ENCODE measurements at regions not wholly inside any gene's neighbourhood (a gene's known extent, or its start where the extent isn't known, plus 50 kb on each side); places are given as distances from the start of the nearest gene placed in this dataset.

GRCh38 chr7:7051206-7051877, 131.0 kb upstream of the C1GALT1 start:
- DNase-seq (ENCODE audit: low read depth in 1 of 2, low spot score in 1 of 2) = peak in 1 of 2 experiments; percentile 6
- H3K27ac ChIP-seq = no peak overlapping the region
- ATAC-seq = 0 out of 6 replicates have a peak, but pooled peaks of 1 of the 2 experiments have one; percentile 37
- 40% methylated on average over 4 of the region's 4 CpGs for WGBS (ENCODE audit: missing lambda C conversion rate)
- no peaks in the 10 kb centered on the region; the same call in 2 of the 3 replicates for H3K9me3 ChIP-seq
- no peaks in the 10 kb centered on the region for H3K4me1 ChIP-seq
- no peak overlapping the region for H3K4me3 ChIP-seq
- no peak for TF ChIP-seq CEBPB (IDR thresholded peaks at IDR 0.05)
- ChIA-PET CTCF (interaction anchor here (0.9 kb wide), 1 partner anchor 13 kb away, joined by 3 read pairs; no protein-coding TSS in a partner anchor), POLR2A (no interaction called here)
- no peak for FAIRE-seq
- no peak overlapping the region for H3K4me2 ChIP-seq

GRCh38 chr7:7054252-7054830, 128.0 kb upstream of the C1GALT1 start:
- Histone ChIP-seq H3K9me3 (no peaks in the 10 kb centered on the region; the same call in 2 of the 3 replicates), H3K4me3 (no peak overlapping the region), H3K27ac (no peak overlapping the region), H3K4me2 (no peak overlapping the region), H3K4me1 (no peaks in the 10 kb centered on the region)
- CTCF ChIA-PET = no interaction called here
- DNase-seq (ENCODE audit: low read depth in 1 of 2, low spot score in 1 of 2) (no peak), ATAC-seq (no peak), FAIRE-seq (no peak)
- 30% methylated on average over 8 of the region's 8 CpGs for WGBS (ENCODE audit: missing lambda C conversion rate)
- POLR2A ChIA-PET = no interaction called here
- TF ChIP-seq FOSB (CRISPR knock-in tag; IDR thresholded peaks at IDR 0.05) (no peak), CEBPB (IDR thresholded peaks at IDR 0.05) (no peak), ZFP36 (IDR thresholded peaks at IDR 0.05; ENCODE audit: borderline replicate concordance, partially characterized antibody) (no peak)

GRCh38 chr7:7060828-7061599, 121.3 kb upstream of the C1GALT1 start:
- Histone ChIP-seq H3K9me3 (no peaks in the 10 kb centered on the region), H3K4me1 (no peaks in the 10 kb centered on the region), H3K27ac (no peak overlapping the region), H3K4me2 (no peak overlapping the region), H3K4me3 (no peak overlapping the region)
- ChIA-PET CTCF (no interaction called here), POLR2A (no interaction called here)
- 72% methylated on average over 10 of the region's 10 CpGs for WGBS (ENCODE audit: missing lambda C conversion rate)
- no peak for ATAC-seq
- TF ChIP-seq EHF (CRISPR knock-in tag; IDR thresholded peaks at IDR 0.05) = no peak
- TF ChIP-seq HEYL (CRISPR knock-in tag; IDR thresholded peaks at IDR 0.05) = no peak
- TF ChIP-seq MAX (IDR thresholded peaks at IDR 0.05) = no peak
- TF ChIP-seq CHD2 (IDR thresholded peaks at IDR 0.05; ENCODE audit: low read length, partially characterized antibody) = no peak
- TF ChIP-seq SMC3 (IDR thresholded peaks at IDR 0.05) = no peak
- TF ChIP-seq POLR2A (IDR thresholded peaks at IDR 0.05; ENCODE audit: low read length) = no peak
- TF ChIP-seq HES2 (IDR thresholded peaks at IDR 0.05) = no peak
- no peak for TF ChIP-seq CEBPB (IDR thresholded peaks at IDR 0.05)
- no peak for TF ChIP-seq EHMT2 (IDR thresholded peaks at IDR 0.05; ENCODE audit: low read depth)
- TF ChIP-seq ZFP36 (IDR thresholded peaks at IDR 0.05; ENCODE audit: borderline replicate concordance, partially characterized antibody) = no peak
- no peak for TF ChIP-seq RFX5 (IDR thresholded peaks at IDR 0.05)
- TF ChIP-seq ELK1 (IDR thresholded peaks at IDR 0.05; ENCODE audit: low read depth, low read length) = no peak
- no peak for TF ChIP-seq JUNB (IDR thresholded peaks at IDR 0.05)
- no peak for TF ChIP-seq NFE2L2 (conservative IDR thresholded peaks at IDR 0.05; ENCODE audit: low read length)
- TF ChIP-seq RAD21 (conservative IDR thresholded peaks at IDR 0.05 in 1 of 2, IDR thresholded peaks at IDR 0.05 in 1 of 2) = no peak
- no peak for TF ChIP-seq EP300 (IDR thresholded peaks at IDR 0.05)
- no peak for TF ChIP-seq MAZ (IDR thresholded peaks at IDR 0.05; ENCODE audit: borderline replicate concordance, low read depth, low read length)
- TF ChIP-seq GATA3 (IDR thresholded peaks at IDR 0.05; ENCODE audit: borderline replicate concordance) = no peak
- FAIRE-seq = no peak
- no peak for DNase-seq (ENCODE audit: low read depth in 1 of 2, low spot score in 1 of 2)

Measured in A549 (cell line).